Endothelial cell (in vitro differentiated cells): ENCODE measurements at regions not wholly inside any gene's neighbourhood (a gene's known extent, or its start where the extent isn't known, plus 50 kb on each side); places are given as distances from the start of the nearest gene placed in this dataset.

Experiments
- DNase-seq: peaks from one replicate; pipeline ENCODE4 v3.0.0; 2021; ENCODE audit warnings: low spot score
- H3K27ac Mint-ChIP-seq: one replicate; pipeline ENCODE4 v1.8.0; 2021; ENCODE audit warnings: mixed read lengths, inconsistent platforms; ENCODE audit not compliant: unreplicated experiment
- H3K27me3 Mint-ChIP-seq: one replicate; pipeline ENCODE4 v1.8.0; 2021; ENCODE audit warnings: mild to moderate bottlenecking, moderate library complexity, mixed read lengths, inconsistent platforms; ENCODE audit not compliant: unreplicated experiment
- H3K36me3 Mint-ChIP-seq: one replicate; pipeline ENCODE4 v1.8.0; 2021; ENCODE audit warnings: mild to moderate bottlenecking, low read depth, mixed read lengths, inconsistent platforms; ENCODE audit not compliant: unreplicated experiment
- H3K4me1 Mint-ChIP-seq: one replicate; pipeline ENCODE4 v1.8.0; 2021; ENCODE audit warnings: mild to moderate bottlenecking, mixed read lengths, inconsistent platforms; ENCODE audit not compliant: unreplicated experiment
- H3K4me3 Mint-ChIP-seq: one replicate; pipeline ENCODE4 v1.8.0; 2021; ENCODE audit warnings: mild to moderate bottlenecking, mixed read lengths, inconsistent platforms; ENCODE audit not compliant: unreplicated experiment
- H3K9me3 Mint-ChIP-seq: one replicate; pipeline ENCODE4 v1.8.0; 2021; ENCODE audit warnings: mixed read lengths, inconsistent platforms; ENCODE audit not compliant: unreplicated experiment
- CTCF ChIP-seq: fragments of 200-600 bp; sonication (generic); IDR thresholded peaks from one replicate; pipeline ENCODE4 v1.5.0; 2021; ENCODE audit warnings: antibody characterized with exemption; ENCODE audit not compliant: unreplicated experiment

GRCh38 chr20:12406978-12407377 lies 489.3 kb downstream of the BTBD3 start:
- Mint-ChIP-seq H3K9me3 (no peaks in the 10 kb centered on the region), H3K4me1 (no peaks in the 10 kb centered on the region), H3K36me3 (peaks cover 3% of the 10 kb centered on the region), H3K4me3 (no peak overlapping the region), H3K27me3 (peaks cover 5% of the 10 kb centered on the region), H3K27ac (no peak overlapping the region)
- no peak for DNase-seq
- no peak for TF ChIP-seq CTCF

GRCh38 chr20:12409501-12409900 lies 491.8 kb downstream of the BTBD3 start:
- TF ChIP-seq CTCF: no peak
- H3K9me3 Mint-ChIP-seq: no peaks in the 10 kb centered on the region
- no peak overlapping the region for H3K4me3 Mint-ChIP-seq
- H3K27ac Mint-ChIP-seq: no peak overlapping the region
- H3K4me1 Mint-ChIP-seq: no peaks in the 10 kb centered on the region
- DNase-seq: no peak
- H3K36me3 Mint-ChIP-seq: peaks cover 3% of the 10 kb centered on the region
- H3K27me3 Mint-ChIP-seq: peaks cover 2% of the 10 kb centered on the region

- H3K4me3 Mint-ChIP-seq: no peak overlapping the region
- H3K4me1 Mint-ChIP-seq: no peaks in the 10 kb centered on the region
- H3K27me3 Mint-ChIP-seq: peaks cover 2% of the 10 kb centered on the region
- no peak for TF ChIP-seq CTCF
- no peak overlapping the region for H3K27ac Mint-ChIP-seq
- no peak for DNase-seq
- H3K9me3 Mint-ChIP-seq: no peaks in the 10 kb centered on the region
- peaks cover 3% of the 10 kb centered on the region for H3K36me3 Mint-ChIP-seq
Measured at GRCh38 chr20:12410783-12411182, 493.1 kb downstream of the BTBD3 start.

GRCh38 chr20:12411246-12411940 lies 493.7 kb downstream of the BTBD3 start:
- no peaks in the 10 kb centered on the region for H3K4me1 Mint-ChIP-seq
- no peak for DNase-seq
- peaks cover 3% of the 10 kb centered on the region for H3K36me3 Mint-ChIP-seq
- H3K27me3 Mint-ChIP-seq: peaks cover 2% of the 10 kb centered on the region
- TF ChIP-seq CTCF: no peak
- H3K4me3 Mint-ChIP-seq: no peak overlapping the region
- no peak overlapping the region for H3K27ac Mint-ChIP-seq
- no peaks in the 10 kb centered on the region for H3K9me3 Mint-ChIP-seq

GRCh38 chr20:12413116-12413515 lies 495.4 kb downstream of the BTBD3 start:
- no peaks in the 10 kb centered on the region for H3K4me1 Mint-ChIP-seq
- no peak for TF ChIP-seq CTCF
- no peaks in the 10 kb centered on the region for H3K9me3 Mint-ChIP-seq
- H3K36me3 Mint-ChIP-seq: peaks cover 3% of the 10 kb centered on the region
- no peak for DNase-seq
- peaks cover 2% of the 10 kb centered on the region for H3K27me3 Mint-ChIP-seq
- no peak overlapping the region for H3K27ac Mint-ChIP-seq
- no peak overlapping the region for H3K4me3 Mint-ChIP-seq
